NB4 (cell line): ENCODE measurements at regions not wholly inside any gene's neighbourhood (a gene's known extent, or its start where the extent isn't known, plus 50 kb on each side); places are given as distances from the start of the nearest gene placed in this dataset.

Experiments used
- CTCF ChIP-seq: IDR thresholded peaks from one replicate; pipeline ENCODE4 v1.5.1; 2012; ENCODE audit warnings: low read depth, low read length
- MYC ChIP-seq: IDR thresholded peaks from 2 replicates; pipeline ENCODE4 v1.6.1; 2011; ENCODE audit warnings: low read depth, low read length

GRCh38 chr18:51751901-51752300 is 554.4 kb upstream of the MEX3C start:
- no peak for TF ChIP-seq CTCF
- TF ChIP-seq MYC: no peak
